AG04450 (cell line): ENCODE measurements at regions not wholly inside any gene's neighbourhood (a gene's known extent, or its start where the extent isn't known, plus 50 kb on each side); places are given as distances from the start of the nearest gene placed in this dataset.

Source experiments
- CTCF ChIA-PET: fragments of 300-600, 350-600 bp; formaldehyde crosslinking; extraction: SDS; loops from one replicate; lab custom pipeline; 2022; ENCODE audit warnings: antibody characterized with exemption, inconsistent platforms; lab: Charles Lee
- POLR2A ChIA-PET: fragments of 350-600 bp; formaldehyde crosslinking; extraction: SDS; loops from one replicate; lab custom pipeline; 2021; ENCODE audit warnings: antibody characterized with exemption, inconsistent platforms; lab: Yijun Ruan, JAX
- DNase-seq: peaks from one replicate; pipeline ENCODE4 v3.0.0-alpha.2; 2011; ENCODE audit warnings: low read depth, low spot score
- H3K27ac ChIP-seq: one replicate; pipeline ENCODE4 v1.5.1; 2012; ENCODE audit warnings: low read depth, low read length, control low read depth
- H3K27me3 ChIP-seq: one replicate; pipeline ENCODE4 v1.6.0; 2012; ENCODE audit warnings: low read length; ENCODE audit not compliant: control insufficient read depth, insufficient read depth
- H3K4me3 ChIP-seq: 2 replicates; pipeline ENCODE4 v1.5.1; 2011; ENCODE audit warnings: mild to moderate bottlenecking, low read depth, low read length, control low read depth
- H3K9me3 ChIP-seq: 2 replicates; pipeline ENCODE4 v1.5.1; 2012; ENCODE audit warnings: low read length; ENCODE audit not compliant: control insufficient read depth, insufficient read depth
- CTCF ChIP-seq: IDR thresholded peaks from 2 replicates; pipeline ENCODE4 v1.5.1; 2011; ENCODE audit warnings: low read depth, low read length, control low read depth, inconsistent platforms

DNA sequence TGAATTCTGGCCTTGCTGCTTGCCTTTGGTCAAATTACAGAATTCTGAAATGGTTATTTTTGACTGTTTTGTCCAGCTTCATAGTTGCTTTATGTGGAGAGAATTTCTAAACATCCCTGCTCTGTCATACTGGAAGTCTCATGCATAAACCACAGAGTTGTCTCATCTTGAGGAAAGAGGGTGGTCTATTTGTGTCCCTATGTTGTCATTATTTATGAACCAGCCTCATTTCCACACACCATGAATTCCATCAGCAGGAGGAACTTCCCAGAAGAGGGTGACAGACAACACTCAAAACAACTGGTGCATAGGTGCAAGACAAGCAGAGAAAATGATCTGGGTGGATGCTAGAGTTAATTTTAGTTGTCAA lies 525.8 kb upstream of the GOT2 start:
- no peak overlapping the region for H3K27ac ChIP-seq
- CTCF ChIA-PET: no interaction called here
- no peak for DNase-seq
- POLR2A ChIA-PET: no interaction called here
- TF ChIP-seq CTCF: no peak
- no peaks in the 10 kb centered on the region for H3K9me3 ChIP-seq
- H3K27me3 ChIP-seq: no peaks in the 10 kb centered on the region
- no peak overlapping the region for H3K4me3 ChIP-seq

DNA sequence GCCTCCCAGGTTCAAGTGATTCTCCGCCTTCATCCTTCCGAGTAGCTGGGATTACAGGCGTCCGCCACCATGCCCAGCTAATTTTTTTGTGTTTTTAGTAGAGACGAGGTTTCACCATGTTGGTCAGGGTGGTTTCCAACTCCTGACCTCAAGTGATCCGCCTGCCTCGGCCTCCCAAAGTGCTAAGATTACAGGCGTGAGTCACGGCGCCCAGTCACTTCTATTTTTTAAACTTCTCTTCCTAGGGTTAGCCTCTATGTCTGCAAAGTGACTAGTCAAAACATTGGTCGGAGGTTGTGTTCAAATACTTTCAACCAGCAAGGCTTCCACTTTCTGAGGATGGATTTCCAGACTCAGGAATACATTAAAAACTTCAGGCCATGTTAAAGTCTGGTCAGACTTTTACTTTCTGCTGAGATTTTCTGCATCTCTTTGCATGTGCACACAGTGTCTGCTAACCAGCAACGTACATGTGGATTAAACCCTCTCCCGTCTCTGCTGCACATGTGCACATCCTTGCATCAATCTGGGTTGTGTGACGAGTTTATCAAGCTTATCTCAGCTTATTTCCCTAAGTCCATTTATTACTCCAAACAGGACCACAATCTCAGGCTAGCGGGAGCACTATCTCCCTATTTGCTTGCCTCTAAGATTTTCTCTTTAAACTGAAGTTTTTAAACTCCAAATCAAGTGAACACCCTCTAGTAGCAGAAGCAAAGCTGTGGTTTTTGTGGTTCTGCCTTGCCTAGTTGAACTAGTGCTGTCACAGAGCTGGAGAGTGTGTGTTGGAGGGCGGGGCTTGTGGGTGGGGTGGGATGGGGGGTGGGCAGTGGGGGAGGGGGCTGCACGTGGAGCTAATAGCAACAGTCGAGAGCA lies 525.2 kb upstream of the GOT2 start:
- CTCF ChIA-PET: no interaction called here
- POLR2A ChIA-PET: no interaction called here
- TF ChIP-seq CTCF: no peak

DNA sequence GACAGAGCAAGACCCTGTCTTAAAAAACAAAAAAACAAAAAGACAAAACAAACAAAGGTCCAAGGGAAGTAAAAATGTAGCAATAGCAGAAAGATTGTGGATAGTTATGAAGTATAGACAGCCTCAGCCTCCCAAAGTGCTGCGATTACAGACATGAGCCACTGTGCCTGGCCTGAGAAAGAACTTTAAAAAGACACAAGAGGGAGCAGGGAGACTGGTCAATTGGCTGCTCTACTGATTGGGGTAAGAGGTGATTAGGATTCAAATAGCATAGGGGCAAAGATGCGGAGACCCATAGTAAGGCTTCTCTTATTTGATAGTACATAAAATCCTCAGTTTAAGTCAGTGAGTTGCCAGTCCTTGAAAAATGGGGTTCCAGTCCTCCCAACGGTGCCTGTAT lies 518.2 kb upstream of the GOT2 start:
- TF ChIP-seq CTCF: no peak
- no peaks in the 10 kb centered on the region for H3K27me3 ChIP-seq
- ChIA-PET POLR2A (no interaction called here), CTCF (no interaction called here)
- no peak overlapping the region for H3K4me3 ChIP-seq
- H3K9me3 ChIP-seq: no peaks in the 10 kb centered on the region; the same call in 1 of the 2 replicates
- DNase-seq: no peak
- no peak overlapping the region for H3K27ac ChIP-seq

More for the DNA sequence above, 525.2 kb upstream of the GOT2 start:
- no peak overlapping the region for H3K4me3 ChIP-seq
- no peaks in the 10 kb centered on the region for H3K27me3 ChIP-seq
- no peaks in the 10 kb centered on the region for H3K9me3 ChIP-seq
- no peak for DNase-seq
- no peak overlapping the region for H3K27ac ChIP-seq

DNA sequence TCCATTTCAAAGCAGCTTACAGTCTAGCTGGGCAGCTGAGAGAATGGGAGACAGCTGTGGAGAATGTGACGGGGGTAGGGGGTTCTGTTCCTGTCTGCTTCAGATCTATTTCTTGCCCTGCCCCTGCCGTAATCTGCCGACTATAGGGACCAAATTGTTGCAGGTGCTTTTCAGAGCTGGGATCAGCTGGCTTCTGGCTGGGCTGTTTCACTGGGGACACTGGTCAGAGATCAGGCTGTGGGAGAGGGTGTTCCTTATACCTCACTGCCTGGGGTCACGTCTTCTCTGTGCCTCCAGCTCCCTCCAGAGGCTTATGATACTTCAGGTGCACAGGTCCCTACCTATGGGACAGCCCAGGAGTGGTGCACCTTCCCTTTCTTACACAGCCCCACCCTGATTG lies 514.9 kb upstream of the GOT2 start:
- Histone ChIP-seq H3K27me3 (no peaks in the 10 kb centered on the region), H3K4me3 (no peak overlapping the region), H3K9me3 (no peaks in the 10 kb centered on the region; the same call in 1 of the 2 replicates), H3K27ac (no peak overlapping the region)
- ChIA-PET CTCF (no interaction called here), POLR2A (no interaction called here)
- no peak for TF ChIP-seq CTCF
- DNase-seq: no peak

- CTCF ChIA-PET: no interaction called here
- no peaks in the 10 kb centered on the region; the same call in 1 of the 2 replicates for H3K9me3 ChIP-seq
- no peak for TF ChIP-seq CTCF
- DNase-seq: no peak
- no peaks in the 10 kb centered on the region for H3K27me3 ChIP-seq
- H3K27ac ChIP-seq: no peak overlapping the region
- POLR2A ChIA-PET: no interaction called here
- H3K4me3 ChIP-seq: no peak overlapping the region
Measured at GRCh38 chr16:59242556-59242955, 508.4 kb upstream of the GOT2 start.
